ENCODE measurements at regions not wholly inside any gene's neighbourhood (a gene's known extent, or its start where the extent isn't known, plus 50 kb on each side); places are given as distances from the start of the nearest gene placed in this dataset.

DNA sequence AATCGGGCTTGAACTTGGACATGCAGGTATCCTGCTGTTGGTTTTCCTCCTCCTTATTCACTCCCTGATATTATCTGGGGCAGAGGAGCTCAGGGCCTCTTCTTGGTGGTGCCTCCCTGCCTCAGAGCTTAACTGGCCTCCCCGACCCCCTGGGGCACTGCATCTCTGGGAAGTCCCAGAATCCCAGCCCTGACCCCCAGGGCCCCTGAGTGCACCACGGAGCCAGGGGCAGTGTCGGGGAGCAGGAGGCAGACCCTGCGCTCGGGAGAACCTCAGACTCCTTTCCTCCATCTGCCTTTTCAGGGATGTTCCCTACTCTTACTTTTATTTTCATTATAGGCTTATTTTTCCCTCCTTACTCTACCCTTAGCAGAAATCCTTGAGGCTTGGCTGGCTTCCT, 537.0 kb downstream of the BRD1 start:
- TF ChIP-seq EZH2phosphoT487 (IDR thresholded peaks at IDR 0.05; ENCODE audit: borderline replicate concordance) = no peak
- TF ChIP-seq, protein P1, sequence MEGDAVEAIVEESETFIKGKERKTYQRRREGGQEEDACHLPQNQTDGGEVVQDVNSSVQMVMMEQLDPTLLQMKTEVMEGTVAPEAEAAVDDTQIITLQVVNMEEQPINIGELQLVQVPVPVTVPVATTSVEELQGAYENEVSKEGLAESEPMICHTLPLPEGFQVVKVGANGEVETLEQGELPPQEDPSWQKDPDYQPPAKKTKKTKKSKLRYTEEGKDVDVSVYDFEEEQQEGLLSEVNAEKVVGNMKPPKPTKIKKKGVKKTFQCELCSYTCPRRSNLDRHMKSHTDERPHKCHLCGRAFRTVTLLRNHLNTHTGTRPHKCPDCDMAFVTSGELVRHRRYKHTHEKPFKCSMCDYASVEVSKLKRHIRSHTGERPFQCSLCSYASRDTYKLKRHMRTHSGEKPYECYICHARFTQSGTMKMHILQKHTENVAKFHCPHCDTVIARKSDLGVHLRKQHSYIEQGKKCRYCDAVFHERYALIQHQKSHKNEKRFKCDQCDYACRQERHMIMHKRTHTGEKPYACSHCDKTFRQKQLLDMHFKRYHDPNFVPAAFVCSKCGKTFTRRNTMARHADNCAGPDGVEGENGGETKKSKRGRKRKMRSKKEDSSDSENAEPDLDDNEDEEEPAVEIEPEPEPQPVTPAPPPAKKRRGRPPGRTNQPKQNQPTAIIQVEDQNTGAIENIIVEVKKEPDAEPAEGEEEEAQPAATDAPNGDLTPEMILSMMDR (conservative IDR thresholded peaks at IDR 0.05; ENCODE audit: low read length) = no peak
